Neural cell (in vitro differentiated cells): ENCODE measurements at regions not wholly inside any gene's neighbourhood (a gene's known extent, or its start where the extent isn't known, plus 50 kb on each side); places are given as distances from the start of the nearest gene placed in this dataset.

Experiments used
- H2AFZ ChIP-seq: fragments of 200-600, 300-800 bp; sonication (generic), shearing (Covaris generic); 2 replicates; pipeline ENCODE4 v1.6.0; 2014; ENCODE audit warnings: low read depth, mild to moderate bottlenecking, antibody characterized with exemption, low read length, moderate library complexity
- H3F3A ChIP-seq: fragments of 200-600 bp; shearing (Covaris generic); 2 replicates; pipeline ENCODE4 v1.6.1; 2016; ENCODE audit warnings: mild to moderate bottlenecking, moderate library complexity, mixed read lengths, antibody characterized with exemption, low read length; ENCODE audit not compliant: insufficient read depth, poor library complexity, severe bottlenecking
- H3K27ac ChIP-seq: fragments of 200-600, 300-800 bp; sonication (generic), shearing (Covaris generic); 2 replicates; pipeline ENCODE4 v1.5.1; 2014; ENCODE audit warnings: mild to moderate bottlenecking, low read length, moderate library complexity
- H3K27me3 ChIP-seq: fragments of 300-800, 200-600 bp; sonication (generic), shearing (Covaris generic); 2 replicates; pipeline ENCODE4 v1.6.0; 2014; ENCODE audit warnings: mild to moderate bottlenecking, low read depth, low read length, moderate library complexity; ENCODE audit not compliant: insufficient read depth
- H3K36me3 ChIP-seq: fragments of 300-800, 200-600 bp; sonication (generic), shearing (Covaris generic); 2 replicates; pipeline ENCODE4 v1.5.1; 2014; ENCODE audit warnings: mild to moderate bottlenecking, antibody characterized with exemption, low read length, moderate library complexity; ENCODE audit not compliant: insufficient read depth
- H3K4me2 ChIP-seq: fragments of 300-800, 200-600 bp; sonication (generic), shearing (Covaris generic); 2 replicates; pipeline ENCODE4 v1.6.0; 2014; ENCODE audit warnings: mild to moderate bottlenecking, low read length
- H3K4me3 ChIP-seq: fragments of 300-800, 200-600 bp; sonication (generic), shearing (Covaris generic); 2 replicates; pipeline ENCODE4 v1.5.1; 2014; ENCODE audit warnings: mild to moderate bottlenecking, low read length, moderate library complexity
- H3K79me2 ChIP-seq: fragments of 200-600 bp; shearing (Covaris generic); replicated peaks from 2 replicates; pipeline ENCODE4 v1.6.0; 2014; ENCODE audit warnings: mild to moderate bottlenecking, low read length, moderate library complexity; ENCODE audit not compliant: insufficient read depth
- H3K9ac ChIP-seq: fragments of 300-800, 200-600 bp; sonication (generic), shearing (Covaris generic); 2 replicates; pipeline ENCODE4 v1.6.1; 2016; ENCODE audit warnings: mild to moderate bottlenecking, low read length, mixed read lengths
- H3K9me2 ChIP-seq: fragments of 200-600 bp; shearing (Covaris generic); 2 replicates; pipeline ENCODE4 v1.6.1; 2016; ENCODE audit warnings: mild to moderate bottlenecking, low read length, mixed read lengths; ENCODE audit not compliant: insufficient read depth
- H3K9me3 ChIP-seq: fragments of 200-600, 300-800 bp; sonication (generic), shearing (Covaris generic); 2 replicates; pipeline ENCODE4 v1.6.1; 2016; ENCODE audit warnings: mild to moderate bottlenecking, mixed run types, low read length, moderate library complexity, mixed read lengths
- H4K20me1 ChIP-seq: fragments of 200-600 bp; shearing (Covaris generic); 2 replicates; pipeline ENCODE4 v1.6.1; 2016; ENCODE audit warnings: mild to moderate bottlenecking, mixed run types; ENCODE audit not compliant: insufficient read depth
- CTCF ChIP-seq: fragments of 450-650 bp; IDR thresholded peaks from 2 replicates; pipeline ENCODE4 v1.5.1; 2014; ENCODE audit warnings: antibody characterized with exemption, mild to moderate bottlenecking, moderate library complexity; ENCODE audit not compliant: poor library complexity, severe bottlenecking
- EP300 ChIP-seq: fragments of 450-650 bp; conservative IDR thresholded peaks from 2 replicates; pipeline ENCODE4 v1.6.1; 2014; ENCODE audit warnings: antibody characterized with exemption, mild to moderate bottlenecking, moderate library complexity; ENCODE audit not compliant: poor library complexity, severe bottlenecking
- EZH2 ChIP-seq: fragments of 200-600, 300-800 bp; shearing (Covaris generic), sonication (generic); IDR thresholded peaks from 2 replicates; pipeline ENCODE4 v1.6.1; 2014; ENCODE audit warnings: antibody characterized with exemption, low read length, borderline replicate concordance, mild to moderate bottlenecking; ENCODE audit not compliant: insufficient read depth, poor library complexity, severe bottlenecking
- MXI1 ChIP-seq: fragments of 450-650 bp; conservative IDR thresholded peaks from 2 replicates; pipeline ENCODE4 v1.6.1; 2014; ENCODE audit warnings: antibody characterized with exemption, mild to moderate bottlenecking; ENCODE audit not compliant: poor library complexity, severe bottlenecking
- POLR2AphosphoS5 ChIP-seq: IDR thresholded peaks from 2 replicates; pipeline ENCODE4 v1.6.1; 2012
- RAD21 ChIP-seq: fragments of 450-650 bp; conservative IDR thresholded peaks from 2 replicates; pipeline ENCODE4 v1.6.1; 2014; ENCODE audit warnings: antibody characterized with exemption, mild to moderate bottlenecking, moderate library complexity
- REST ChIP-seq: IDR thresholded peaks from 2 replicates; pipeline ENCODE4 v1.6.1; 2012; ENCODE audit warnings: borderline replicate concordance
- SMC3 ChIP-seq: fragments of 450-650 bp; conservative IDR thresholded peaks from 2 replicates; pipeline ENCODE4 v1.6.1; 2014; ENCODE audit warnings: antibody characterized with exemption, mild to moderate bottlenecking, moderate library complexity; ENCODE audit not compliant: poor library complexity
- TAF1 ChIP-seq: IDR thresholded peaks from 2 replicates; pipeline ENCODE4 v1.6.1; 2012; ENCODE audit warnings: low read depth

- no peaks in the 10 kb centered on the region for H3K79me2 ChIP-seq
- no peak overlapping the region for H3K9ac ChIP-seq
- no peaks in the 10 kb centered on the region for H3K9me3 ChIP-seq
- H3K27me3 ChIP-seq: no peaks in the 10 kb centered on the region
- H3K4me2 ChIP-seq: no peak overlapping the region
- no peaks in the 10 kb centered on the region for H3K36me3 ChIP-seq
- H2AFZ ChIP-seq: no peak overlapping the region
- no peaks in the 10 kb centered on the region for H4K20me1 ChIP-seq
- no peak overlapping the region for H3K27ac ChIP-seq
- H3F3A ChIP-seq: no peaks in the 10 kb centered on the region
- no peaks in the 10 kb centered on the region for H3K9me2 ChIP-seq
- no peak for TF ChIP-seq POLR2AphosphoS5
- TF ChIP-seq MXI1: no peak
- TF ChIP-seq EZH2: no peak
- no peak for TF ChIP-seq SMC3
- TF ChIP-seq REST: no peak
- no peak for TF ChIP-seq TAF1
- no peak for TF ChIP-seq CTCF
- no peak for TF ChIP-seq RAD21
- no peak overlapping the region for H3K4me3 ChIP-seq
Observed at GRCh38 chr5:44613936-44614335, 194.8 kb upstream of the MRPS30 start.

- TF ChIP-seq EZH2 (no peak), MXI1 (no peak), REST (no peak), TAF1 (no peak), POLR2AphosphoS5 (no peak), CTCF (no peak), RAD21 (no peak), SMC3 (no peak), EP300 (no peak)
- H3F3A ChIP-seq: no peaks in the 10 kb centered on the region
- no peak overlapping the region for H3K9ac ChIP-seq
- H3K27me3 ChIP-seq: no peaks in the 10 kb centered on the region
- no peak overlapping the region for H2AFZ ChIP-seq
- H3K36me3 ChIP-seq: no peaks in the 10 kb centered on the region
- H4K20me1 ChIP-seq: no peaks in the 10 kb centered on the region
- H3K79me2 ChIP-seq: no peaks in the 10 kb centered on the region
- H3K27ac ChIP-seq: no peak overlapping the region
- no peak overlapping the region for H3K4me3 ChIP-seq
- H3K9me2 ChIP-seq: no peaks in the 10 kb centered on the region
- no peaks in the 10 kb centered on the region for H3K9me3 ChIP-seq
- H3K4me2 ChIP-seq: no peak overlapping the region
Observed at GRCh38 chr5:44605926-44606325, 202.8 kb upstream of the MRPS30 start.
